Esophagus muscularis mucosa (tissue), 3 donors: ENCODE measurements at regions not wholly inside any gene's neighbourhood (a gene's known extent, or its start where the extent isn't known, plus 50 kb on each side); places are given as distances from the start of the nearest gene placed in this dataset.

Source experiments
- CTCF ChIP-seq, 3 experiments: fragments of 200-600 bp in 2 of 3; fragments of 450-650 bp in 1 of 3; sonication (generic) in 2 of 3; IDR thresholded peaks; one replicate each; pipeline ENCODE4 v1.5.1; 2017 to 2019; ENCODE audit warnings: antibody characterized with exemption in 3 of 3, mild to moderate bottlenecking in 2 of 3, moderate library complexity in 1 of 3
- POLR2AphosphoS5 ChIP-seq, 2 donors: sonication (generic); formaldehyde crosslinking; IDR thresholded peaks; one replicate each; pipeline ENCODE4 v1.6.1; 2017; ENCODE audit warnings: antibody characterized with exemption in 2 of 2

GRCh38 chr21:16283516-16283915 lies 553.7 kb downstream of the USP25 start:
- no peak for TF ChIP-seq CTCF (IDR thresholded peaks at IDR 0.05)
- no peak for TF ChIP-seq POLR2AphosphoS5 (IDR thresholded peaks at IDR 0.05)
